ENCODE measurements at regions not wholly inside any gene's neighbourhood (a gene's known extent, or its start where the extent isn't known, plus 50 kb on each side); places are given as distances from the start of the nearest gene placed in this dataset.

GRCh38 chr7:121515229-121515628 is 119.1 kb upstream of the FAM3C start:
- Histone ChIP-seq H3K36me3 (no peaks in the 10 kb centered on the region), H3K9me3 (peaks cover 0 to 14% (median 11%) of the 10 kb centered on the region in 4 donors), H3K27ac (replicated peaks in 1 of 4) (no peak overlapping the region), H3K27me3 (no peaks in the 10 kb centered on the region), H3K4me3 (no peak overlapping the region), H3K4me1 (no peaks in the 10 kb centered on the region)
- TF ChIP-seq EP300 (IDR thresholded peaks at IDR 0.05) = no peak
- TF ChIP-seq POLR2A (IDR thresholded peaks at IDR 0.05; ENCODE audit: low read depth) = no peak
- no peak for TF ChIP-seq CTCF (IDR thresholded peaks at IDR 0.05)
- no peak for TF ChIP-seq POLR2AphosphoS5 (IDR thresholded peaks at IDR 0.05)
- no peak for DNase-seq (ENCODE audit: extremely low spot score)
- intact Hi-C loops (cut with DNase I) = no loop called here
- WGBS = 94% methylated on average over 2 of the region's 2 CpGs

- H3K4me1 ChIP-seq = no peaks in the 10 kb centered on the region
- no peak for TF ChIP-seq POLR2AphosphoS5 (IDR thresholded peaks at IDR 0.05)
- TF ChIP-seq EP300 (IDR thresholded peaks at IDR 0.05) = no peak
- no peak for TF ChIP-seq CTCF (IDR thresholded peaks at IDR 0.05)
- TF ChIP-seq POLR2A (IDR thresholded peaks at IDR 0.05; ENCODE audit: low read depth) = no peak
- H3K4me3 ChIP-seq = no peak overlapping the region
- no peak for DNase-seq (ENCODE audit: extremely low spot score)
- H3K9me3 ChIP-seq = peaks cover 0 to 19% (median 11%) of the 10 kb centered on the region in 4 donors
- intact Hi-C loops (cut with DNase I) = no loop called here
- 76% methylated on average over 1 of the region's 1 CpG for WGBS
- H3K27ac ChIP-seq (replicated peaks in 1 of 4) = no peak overlapping the region
- no peaks in the 10 kb centered on the region for H3K36me3 ChIP-seq
- no peaks in the 10 kb centered on the region for H3K27me3 ChIP-seq
Observed at GRCh38 chr7:121513105-121513504, 117.0 kb upstream of the FAM3C start.

GRCh38 chr7:121510858-121511482 is 114.9 kb upstream of the FAM3C start:
- intact Hi-C loops (cut with DNase I) = no loop called here
- Histone ChIP-seq H3K4me1 (no peaks in the 10 kb centered on the region), H3K4me3 (no peak overlapping the region), H3K27me3 (no peaks in the 10 kb centered on the region), H3K36me3 (no peaks in the 10 kb centered on the region), H3K27ac (replicated peaks in 1 of 4) (no peak overlapping the region), H3K9me3 (peaks cover 0 to 24% (median 15%) of the 10 kb centered on the region in 4 donors)
- WGBS = 92% methylated on average over 5 of the region's 5 CpGs
- no peak for DNase-seq (ENCODE audit: extremely low spot score)
- TF ChIP-seq CTCF (IDR thresholded peaks at IDR 0.05) (no peak), POLR2A (IDR thresholded peaks at IDR 0.05; ENCODE audit: low read depth) (no peak), EP300 (IDR thresholded peaks at IDR 0.05) (no peak), POLR2AphosphoS5 (IDR thresholded peaks at IDR 0.05) (no peak)

- H3K36me3 ChIP-seq = no peaks in the 10 kb centered on the region
- intact Hi-C loops (cut with DNase I) = no loop called here
- peaks cover 0 to 30% (median 21%) of the 10 kb centered on the region in 4 donors for H3K9me3 ChIP-seq
- no peaks in the 10 kb centered on the region for H3K4me1 ChIP-seq
- WGBS = 93% methylated on average over 2 of the region's 2 CpGs
- H3K27ac ChIP-seq (replicated peaks in 1 of 4) = no peak overlapping the region
- TF ChIP-seq EP300 (IDR thresholded peaks at IDR 0.05) (no peak), POLR2AphosphoS5 (IDR thresholded peaks at IDR 0.05) (no peak), POLR2A (IDR thresholded peaks at IDR 0.05; ENCODE audit: low read depth) (no peak), CTCF (IDR thresholded peaks at IDR 0.05) (no peak)
- no peaks in the 10 kb centered on the region for H3K27me3 ChIP-seq
- no peak for DNase-seq (ENCODE audit: extremely low spot score)
- H3K4me3 ChIP-seq = no peak overlapping the region
Observed at GRCh38 chr7:121510302-121510701, 114.2 kb upstream of the FAM3C start.

Measured in esophagus muscularis mucosa (tissue), 4 donors.